C4-2B (cell line): ENCODE measurements at regions not wholly inside any gene's neighbourhood (a gene's known extent, or its start where the extent isn't known, plus 50 kb on each side); places are given as distances from the start of the nearest gene placed in this dataset.

Source experiments
- CTCF ChIP-seq: fragments of 450-650 bp; conservative IDR thresholded peaks from 2 replicates; pipeline ENCODE4 v1.5.1; 2017; ENCODE audit warnings: mild to moderate bottlenecking
- ZFX ChIP-seq: fragments of 450-650 bp; IDR thresholded peaks from 2 replicates; pipeline ENCODE4 v1.6.1; 2017

DNA sequence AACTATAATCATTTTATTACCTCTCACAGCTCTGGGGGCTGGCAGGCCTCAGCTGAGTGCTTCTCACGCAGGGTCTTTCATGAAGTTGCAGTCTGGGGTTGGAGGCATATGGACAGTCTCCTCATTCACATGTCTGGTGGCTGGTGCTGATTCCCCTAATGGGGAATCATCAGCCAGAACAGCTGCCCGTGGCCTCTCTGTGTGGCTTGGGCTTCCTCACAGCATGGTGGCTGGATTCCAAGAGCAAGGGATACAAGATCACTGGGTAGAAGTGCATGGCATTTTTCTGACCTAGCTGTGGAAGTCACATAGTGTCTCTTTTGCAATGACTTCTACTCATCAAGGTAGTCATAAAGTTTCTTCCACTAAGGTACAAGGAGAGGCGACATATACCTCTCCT lies 59.0 kb upstream of the LAPTM4A start:
- TF ChIP-seq CTCF (no peak), ZFX (no peak)
